ENCODE measurements at regions not wholly inside any gene's neighbourhood (a gene's known extent, or its start where the extent isn't known, plus 50 kb on each side); places are given as distances from the start of the nearest gene placed in this dataset.

DNA sequence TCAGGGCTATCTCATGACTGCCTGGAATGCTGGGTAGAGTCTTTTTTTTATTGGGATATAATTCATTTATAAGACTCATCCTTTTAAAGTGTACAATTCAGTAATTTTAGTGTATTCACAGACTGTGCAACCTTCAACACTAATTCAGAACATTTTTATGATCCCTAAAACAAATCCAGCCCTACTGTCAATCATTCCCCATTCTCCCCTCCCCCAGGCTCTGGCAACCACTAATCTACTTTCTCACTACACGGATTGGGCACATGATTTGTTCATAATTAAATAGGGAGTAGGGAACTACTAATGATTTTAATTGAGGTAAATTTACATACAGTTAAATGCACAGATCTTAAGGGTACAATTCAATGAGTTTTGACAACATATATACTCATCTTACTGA, 225.7 kb downstream of the CDCA7 start:
- Histone ChIP-seq H3K4me3 (no peak overlapping the region), H3K9ac (ENCODE audit: low read depth in 2 of 2, low read length in 2 of 2) (no peak overlapping the region), H3K4me1 (no peaks in the 10 kb centered on the region), H3K9me3 (no peaks in the 10 kb centered on the region), H3K27ac (no peak overlapping the region), H3K27me3 (no peaks in the 10 kb centered on the region), H3K36me3 (no peaks in the 10 kb centered on the region)
- intact Hi-C loops (cut with DNase I), result no loop called here
- no peak for TF ChIP-seq CTCF (IDR thresholded peaks at IDR 0.05)
- DNase-seq, result no peak

DNA sequence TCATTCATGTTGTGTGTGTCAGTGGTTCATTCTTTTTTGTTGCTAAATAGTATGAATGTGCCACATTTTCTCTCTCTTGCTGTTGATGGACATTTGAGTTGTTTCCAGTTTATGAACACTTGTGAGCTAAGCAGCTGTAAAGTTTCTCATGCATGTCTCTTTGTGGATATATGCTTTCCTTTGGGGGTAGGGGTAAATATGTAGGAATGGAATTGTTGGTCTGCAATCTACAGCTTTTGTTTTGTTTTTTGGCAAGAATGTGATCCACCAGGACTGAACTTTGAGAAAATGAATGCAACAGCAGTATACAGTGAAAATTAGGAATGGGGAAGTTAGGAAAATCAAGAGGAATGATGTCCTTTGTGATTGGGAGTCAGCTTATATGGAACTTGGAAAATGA, 226.3 kb downstream of the CDCA7 start:
- Histone ChIP-seq H3K9ac (ENCODE audit: low read depth in 2 of 2, low read length in 2 of 2) (no peak overlapping the region), H3K9me3 (no peaks in the 10 kb centered on the region), H3K27ac (no peak overlapping the region), H3K4me3 (no peak overlapping the region), H3K36me3 (no peaks in the 10 kb centered on the region), H3K27me3 (no peaks in the 10 kb centered on the region), H3K4me1 (no peaks in the 10 kb centered on the region)
- intact Hi-C loops (cut with DNase I), result no loop called here
- no peak for TF ChIP-seq CTCF (IDR thresholded peaks at IDR 0.05)
- no peak for DNase-seq

DNA sequence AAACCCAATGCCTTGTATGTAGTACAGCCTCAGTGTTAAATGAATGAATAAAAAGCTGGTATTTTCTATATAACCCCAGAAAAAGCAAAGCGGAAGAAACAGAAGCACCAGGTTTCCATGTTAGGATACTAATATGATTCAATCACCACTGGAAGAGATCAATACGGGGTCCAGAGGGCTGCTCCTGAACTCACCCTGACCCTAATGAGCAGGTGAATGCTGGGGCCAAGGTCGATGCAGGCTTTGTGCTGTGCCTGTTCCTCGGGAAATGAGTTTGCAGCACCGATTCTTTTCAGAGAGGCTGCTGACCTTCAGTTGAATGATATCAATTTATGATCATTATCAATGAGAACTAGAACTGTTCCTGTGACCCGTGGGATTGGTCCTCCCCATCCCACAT, 228.5 kb downstream of the CDCA7 start:
- Histone ChIP-seq H3K9ac (ENCODE audit: low read depth in 2 of 2, low read length in 2 of 2) (no peak overlapping the region), H3K27ac (no peak overlapping the region), H3K36me3 (no peaks in the 10 kb centered on the region), H3K4me3 (no peak overlapping the region), H3K9me3 (no peaks in the 10 kb centered on the region), H3K4me1 (no peaks in the 10 kb centered on the region), H3K27me3 (no peaks in the 10 kb centered on the region)
- DNase-seq, result no peak
- intact Hi-C loops (cut with DNase I), result no loop called here
- TF ChIP-seq CTCF (IDR thresholded peaks at IDR 0.05), result no peak

DNA sequence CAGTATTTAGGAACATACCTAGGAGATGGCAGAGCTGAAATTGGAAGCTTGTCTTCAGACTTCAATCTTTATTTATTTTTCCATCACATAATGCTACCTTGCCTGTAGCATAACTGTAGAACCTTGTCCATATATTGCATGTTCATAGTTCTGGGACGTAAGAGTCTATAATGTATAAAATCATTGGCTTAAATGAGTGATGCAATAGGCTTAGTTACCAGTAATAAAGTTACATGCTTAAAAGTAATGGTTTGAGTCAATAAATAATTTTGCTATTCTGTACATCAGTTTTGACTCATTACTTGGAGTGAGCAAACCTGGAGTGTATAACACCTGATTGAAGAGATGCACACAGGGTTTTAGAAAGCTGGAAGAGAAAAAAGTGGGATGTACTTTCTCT, 229.3 kb downstream of the CDCA7 start:
- H3K36me3 ChIP-seq, result no peaks in the 10 kb centered on the region
- TF ChIP-seq CTCF (IDR thresholded peaks at IDR 0.05), result no peak
- DNase-seq, result no peak
- no peaks in the 10 kb centered on the region for H3K27me3 ChIP-seq
- H3K9me3 ChIP-seq, result no peaks in the 10 kb centered on the region
- intact Hi-C loops (cut with DNase I), result no loop called here
- no peak overlapping the region for H3K9ac ChIP-seq (ENCODE audit: low read depth in 2 of 2, low read length in 2 of 2)
- no peak overlapping the region for H3K27ac ChIP-seq
- no peaks in the 10 kb centered on the region for H3K4me1 ChIP-seq
- H3K4me3 ChIP-seq, result no peak overlapping the region

GRCh38 chr2:173584676-173585458, 230.2 kb downstream of the CDCA7 start:
- intact Hi-C loops (cut with DNase I), result no loop called here
- H3K27ac ChIP-seq, result no peak overlapping the region
- H3K9ac ChIP-seq (ENCODE audit: low read depth in 2 of 2, low read length in 2 of 2), result no peak overlapping the region
- H3K4me3 ChIP-seq, result no peak overlapping the region
- no peaks in the 10 kb centered on the region for H3K9me3 ChIP-seq
- H3K27me3 ChIP-seq, result no peaks in the 10 kb centered on the region
- H3K4me1 ChIP-seq, result no peaks in the 10 kb centered on the region
- no peaks in the 10 kb centered on the region for H3K36me3 ChIP-seq
- TF ChIP-seq CTCF (IDR thresholded peaks at IDR 0.05), result no peak
- no peak for DNase-seq

Data from colonic mucosa (tissue), 4 donors.